GM11168 (cell line): ENCODE measurements at regions not wholly inside any gene's neighbourhood (a gene's known extent, or its start where the extent isn't known, plus 50 kb on each side); places are given as distances from the start of the nearest gene placed in this dataset.

Experiments
- in situ Hi-C: fragments of 300-500 bp; cut with MboI; formaldehyde crosslinking; loops from one replicate; pipeline ENCODE4 v1.12.0; 2022; ENCODE audit warnings: low sequenced_read_pairs; ENCODE audit not compliant: unreplicated experiment

DNA sequence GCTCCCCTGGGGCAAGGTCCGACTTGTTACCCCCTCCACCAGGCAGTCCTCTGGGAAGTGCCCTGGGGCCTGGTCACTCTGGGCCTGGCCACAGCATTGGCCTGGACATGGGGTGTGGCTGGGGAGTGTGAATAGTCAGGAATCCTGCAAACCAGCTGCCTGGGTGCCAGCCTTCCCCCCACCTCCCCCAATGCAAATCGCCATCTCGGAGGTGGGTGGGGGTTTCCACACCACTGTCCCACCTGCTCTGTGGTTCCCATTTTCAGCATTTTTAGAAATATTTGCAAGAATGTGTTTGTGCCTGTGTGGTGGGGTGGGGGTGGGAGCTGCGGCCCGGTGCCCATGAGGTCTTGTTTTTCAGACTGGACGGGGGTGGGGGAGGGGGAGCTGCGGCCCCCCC lies 159.7 kb downstream of the TMEM121 start:
- in situ Hi-C loops = loop anchor here (5.0 to 25.0 kb wide), 2 partner anchors 119 to 226 kb away; no protein-coding TSS in a partner anchor

DNA sequence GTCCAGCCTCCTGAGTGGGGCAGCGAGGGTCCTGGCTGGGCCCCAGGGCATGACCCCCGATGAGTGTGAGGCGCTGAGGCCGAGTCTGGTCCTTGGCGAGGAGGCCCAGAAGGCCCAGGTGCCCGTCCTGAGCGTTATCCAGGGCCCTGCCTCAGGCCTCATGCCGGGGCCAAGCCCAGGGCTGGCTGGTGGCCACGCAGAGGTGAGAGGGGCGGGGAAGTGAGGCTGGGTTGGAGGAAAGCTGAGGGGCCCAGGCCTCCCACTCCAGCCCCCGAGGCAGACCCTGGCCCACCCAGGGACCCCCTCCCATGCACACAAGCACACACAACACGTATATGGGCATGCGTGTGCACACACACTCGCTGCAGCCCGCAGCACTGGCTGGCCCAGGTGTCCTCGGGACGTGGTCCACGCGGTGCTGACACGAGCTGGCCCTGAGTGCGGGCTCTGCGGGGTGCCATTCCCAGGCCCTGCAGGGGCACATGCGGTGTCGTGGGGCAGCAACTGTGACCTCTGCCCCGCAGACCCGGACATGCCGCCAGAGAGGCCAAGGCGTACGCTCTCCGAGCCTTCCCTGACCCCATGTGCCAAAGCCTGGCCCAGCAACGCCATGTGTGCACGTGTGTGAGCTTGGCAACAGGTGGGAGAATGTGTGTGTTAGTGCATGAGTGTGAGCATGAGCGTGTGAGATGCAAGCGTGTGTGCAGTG lies 160.2 kb downstream of the TMEM121 start:
- in situ Hi-C loops = loop anchor here (5.0 to 25.0 kb wide), 2 partner anchors 119 to 226 kb away; no protein-coding TSS in a partner anchor

DNA sequence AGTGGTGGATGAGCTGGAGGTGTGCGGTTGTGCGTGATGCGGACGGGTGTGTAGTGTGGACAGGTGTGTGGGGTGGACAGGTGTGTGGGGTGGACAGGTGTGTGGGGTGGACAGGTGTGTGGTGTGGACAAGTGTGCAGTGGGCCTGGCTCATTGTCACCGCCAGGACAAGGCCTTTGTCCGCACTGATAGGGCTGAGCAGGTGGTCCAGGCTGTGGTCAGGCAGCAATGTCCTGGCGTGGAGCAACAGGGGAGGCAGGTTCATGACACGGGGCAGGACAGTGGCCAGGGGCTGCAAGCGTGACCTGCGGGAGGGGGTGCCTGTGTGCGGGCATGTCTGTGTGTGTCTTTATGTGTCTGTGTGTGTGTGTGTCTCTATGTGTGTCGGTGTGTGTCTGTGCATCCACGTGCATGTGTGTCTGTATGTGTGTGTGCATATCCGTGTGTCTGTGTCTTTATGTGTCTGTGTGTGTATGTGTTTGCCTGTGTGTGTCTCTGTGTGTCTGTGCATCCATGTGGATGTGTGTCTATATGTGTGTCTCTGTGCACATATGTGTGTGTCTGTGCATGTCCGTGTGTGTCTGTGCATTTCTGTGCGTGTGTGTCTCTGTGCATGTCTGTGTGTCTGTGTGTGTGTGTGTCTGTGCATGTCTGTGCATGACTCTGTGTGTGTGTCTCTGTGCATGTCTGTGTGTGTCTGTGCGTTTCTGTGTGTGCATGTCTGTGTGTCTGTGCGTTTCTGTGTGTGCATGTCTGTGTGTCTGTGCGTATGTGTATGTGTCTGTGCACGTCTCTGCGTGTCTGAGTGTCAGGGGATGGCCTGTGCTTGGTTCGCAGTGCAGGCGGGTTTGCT lies 161.0 kb downstream of the TMEM121 start:
- in situ Hi-C loops = loop anchor here (5.0 to 25.0 kb wide), 2 partner anchors 120 to 225 kb away; no protein-coding TSS in a partner anchor

DNA sequence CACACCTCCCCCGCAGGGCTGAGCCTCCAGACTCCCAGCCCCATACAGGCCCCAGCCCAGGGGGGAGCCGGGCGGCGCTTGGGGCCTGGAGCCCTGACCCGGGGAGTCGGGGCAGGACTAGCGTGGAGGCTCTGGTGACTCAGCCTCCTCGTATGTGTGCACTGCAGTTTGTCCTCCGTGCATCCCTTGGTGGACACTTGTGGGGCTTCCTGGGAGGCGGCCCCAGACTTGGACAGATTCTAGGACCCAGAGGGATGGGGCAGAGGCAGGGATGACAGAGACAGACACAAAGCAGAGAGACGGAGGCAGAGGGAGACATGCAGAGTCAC lies 161.6 kb downstream of the TMEM121 start:
- in situ Hi-C loops = loop anchor here (5.0 to 25.0 kb wide), 2 partner anchors 121 to 224 kb away; no protein-coding TSS in a partner anchor

DNA sequence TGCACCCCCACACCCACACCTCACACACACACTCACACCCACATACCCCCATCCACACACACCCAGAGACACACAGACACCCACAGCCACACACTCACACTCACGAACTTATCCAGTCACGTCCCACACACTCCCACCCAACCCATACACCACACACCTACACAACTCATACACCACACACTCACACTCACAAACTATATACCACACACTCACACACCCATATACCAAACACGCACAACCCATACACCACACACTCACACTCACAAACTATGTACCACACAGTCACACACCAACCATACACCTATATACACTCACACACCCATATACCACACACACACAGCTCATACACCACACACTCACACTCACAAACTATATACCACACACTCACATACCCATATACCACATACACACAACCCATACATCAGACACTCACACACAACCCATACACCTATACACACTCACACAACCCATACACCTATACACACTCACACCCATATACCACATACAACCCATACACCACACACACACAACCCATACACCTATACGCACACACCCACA lies 162.4 kb downstream of the TMEM121 start:
- in situ Hi-C loops = loop anchor here (5.0 to 25.0 kb wide), 2 partner anchors 121 to 224 kb away; no protein-coding TSS in a partner anchor

DNA sequence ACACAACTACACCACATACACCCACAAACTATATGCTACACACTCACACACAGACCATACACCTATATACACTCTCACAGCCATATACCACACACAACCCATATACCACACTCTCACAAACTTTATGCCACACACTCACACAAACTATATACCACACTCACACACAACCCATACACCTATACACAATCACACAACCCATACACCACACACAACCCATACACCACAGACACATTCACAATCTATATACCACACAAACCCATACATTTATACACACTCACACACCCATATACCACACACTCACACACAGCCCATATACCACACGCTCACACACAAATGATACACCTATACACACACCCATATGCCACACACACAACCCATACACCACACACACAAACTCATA lies 163.3 kb downstream of the TMEM121 start:
- in situ Hi-C loops = loop anchor here (5.0 to 25.0 kb wide), 2 partner anchors 122 to 223 kb away; no protein-coding TSS in a partner anchor

DNA sequence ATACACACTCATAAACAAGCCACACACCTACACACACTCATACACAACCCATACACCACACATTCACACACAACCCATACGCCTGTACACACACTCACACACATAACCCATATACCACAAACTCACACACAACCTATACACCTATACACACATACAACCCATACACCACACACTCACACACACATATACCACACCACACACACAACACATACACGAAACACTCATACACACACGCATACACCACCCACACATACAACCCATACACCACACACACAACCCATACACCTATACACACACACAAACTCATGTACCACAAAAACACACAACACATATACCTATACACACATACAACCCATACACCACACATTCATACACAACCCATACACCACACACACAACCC lies 164.3 kb downstream of the TMEM121 start:
- in situ Hi-C loops = loop anchor here (25.0 kb wide), 1 partner anchor 222 kb away; no protein-coding TSS in a partner anchor

DNA sequence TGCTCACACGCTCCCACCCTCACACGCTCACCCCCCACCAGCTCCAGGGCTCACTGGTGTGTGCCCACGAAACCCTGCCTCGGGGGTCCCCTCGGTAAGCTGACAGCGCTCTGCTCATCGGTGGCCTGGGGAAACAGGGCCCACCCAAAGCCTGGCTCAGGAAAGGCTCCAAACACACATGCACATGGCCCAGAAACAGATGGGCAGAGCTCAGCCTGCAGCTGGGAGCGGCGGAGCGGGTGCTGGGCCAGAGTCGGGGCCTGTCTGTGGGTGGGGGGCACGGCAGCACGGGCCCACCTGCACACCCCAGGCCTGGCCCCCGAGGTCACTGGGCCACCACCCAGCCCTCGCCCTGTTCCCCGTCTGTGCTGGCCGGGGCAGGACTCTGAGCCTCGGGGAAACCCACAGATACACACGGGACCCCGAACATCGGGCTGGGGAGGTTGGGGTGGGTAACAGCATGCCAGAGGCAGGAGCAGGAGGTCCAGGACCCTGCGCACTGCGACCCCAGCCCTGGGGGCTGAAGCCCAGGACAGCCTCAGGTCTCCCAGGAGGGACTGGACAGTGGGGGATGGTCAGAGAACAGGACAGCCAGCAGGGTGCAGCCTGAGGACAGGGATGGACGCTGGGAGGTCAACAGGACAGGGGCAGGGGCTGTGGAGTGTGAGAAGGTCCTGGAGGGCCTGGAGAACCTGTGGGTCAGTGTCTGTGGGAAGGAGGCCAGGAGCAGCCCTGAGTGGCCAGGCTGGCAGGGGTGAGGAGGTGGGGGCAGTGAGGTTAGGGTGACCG lies 165.1 kb downstream of the TMEM121 start:
- in situ Hi-C loops = loop anchor here (25.0 kb wide), 1 partner anchor 221 kb away; no protein-coding TSS in a partner anchor

DNA sequence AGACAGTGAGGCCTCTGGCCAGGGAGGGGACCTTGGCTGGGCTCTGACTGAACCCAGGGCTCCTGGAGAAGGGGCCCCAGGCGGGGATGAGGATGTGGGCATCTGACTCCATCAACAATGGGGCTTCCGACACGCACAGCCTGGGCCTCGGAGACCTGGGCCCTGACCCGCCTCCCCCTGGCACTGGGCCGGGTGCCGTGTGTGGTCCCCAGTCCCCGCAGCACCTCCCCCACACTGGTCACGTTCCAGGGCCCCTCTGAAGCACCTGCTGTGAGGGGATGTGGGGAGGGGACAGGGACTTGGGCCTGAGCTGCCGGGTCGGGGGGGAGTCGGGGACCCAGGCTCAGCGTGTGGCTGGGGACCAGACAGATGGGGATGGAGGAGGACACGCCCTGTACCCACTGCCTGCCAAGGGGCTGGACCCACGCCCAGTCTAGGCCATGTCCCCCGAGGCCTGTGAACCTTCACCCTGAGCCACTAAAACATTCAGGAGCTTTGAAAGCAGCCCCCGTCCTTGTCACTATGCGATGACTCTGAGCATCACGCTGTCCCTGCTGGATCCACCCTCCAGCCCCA lies 165.8 kb downstream of the TMEM121 start:
- in situ Hi-C loops = loop anchor here (25.0 kb wide), 1 partner anchor 220 kb away; no protein-coding TSS in a partner anchor

DNA sequence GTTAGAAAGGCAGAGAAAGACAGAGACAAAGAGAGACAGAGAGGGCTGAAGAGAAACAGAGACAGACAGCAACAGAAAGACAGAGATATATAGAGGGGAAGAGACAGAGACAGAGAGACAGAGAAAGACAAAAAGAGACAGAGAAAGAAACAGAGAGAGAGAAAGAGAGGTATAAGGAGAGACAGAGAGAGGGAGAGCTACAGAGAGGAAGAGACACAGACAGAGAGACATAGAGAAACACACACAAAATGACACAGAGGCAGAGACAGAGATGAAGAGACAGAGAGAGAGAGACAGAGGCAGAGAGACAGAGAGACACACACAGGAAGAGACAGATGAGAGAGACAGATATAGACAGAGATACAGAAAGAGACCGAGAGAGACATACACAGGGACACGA lies 168.6 kb downstream of the TMEM121 start:
- in situ Hi-C loops = loop anchor here (25.0 kb wide), 1 partner anchor 217 kb away; no protein-coding TSS in a partner anchor

DNA sequence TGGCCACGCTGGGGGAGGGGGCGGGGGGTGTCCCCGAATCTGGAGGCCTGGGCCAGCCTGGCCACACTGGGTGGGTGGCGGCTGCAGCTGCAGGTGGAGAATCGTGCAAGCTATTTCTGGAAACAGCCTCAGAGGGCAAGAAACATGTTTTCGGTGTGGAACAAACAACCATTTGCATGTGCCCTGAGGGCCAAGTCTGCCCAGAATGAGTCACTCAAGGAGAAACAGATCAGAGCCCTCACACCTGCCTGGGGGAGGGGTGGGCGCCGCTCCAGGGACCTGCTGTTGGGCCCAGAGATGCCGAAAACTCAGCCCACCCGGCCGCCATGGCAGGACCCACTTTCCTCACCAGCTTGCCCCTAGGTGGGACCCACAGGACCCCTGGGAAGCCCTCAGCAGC lies 170.0 kb downstream of the TMEM121 start:
- in situ Hi-C loops = loop anchor here (25.0 kb wide), 1 partner anchor 216 kb away; no protein-coding TSS in a partner anchor

DNA sequence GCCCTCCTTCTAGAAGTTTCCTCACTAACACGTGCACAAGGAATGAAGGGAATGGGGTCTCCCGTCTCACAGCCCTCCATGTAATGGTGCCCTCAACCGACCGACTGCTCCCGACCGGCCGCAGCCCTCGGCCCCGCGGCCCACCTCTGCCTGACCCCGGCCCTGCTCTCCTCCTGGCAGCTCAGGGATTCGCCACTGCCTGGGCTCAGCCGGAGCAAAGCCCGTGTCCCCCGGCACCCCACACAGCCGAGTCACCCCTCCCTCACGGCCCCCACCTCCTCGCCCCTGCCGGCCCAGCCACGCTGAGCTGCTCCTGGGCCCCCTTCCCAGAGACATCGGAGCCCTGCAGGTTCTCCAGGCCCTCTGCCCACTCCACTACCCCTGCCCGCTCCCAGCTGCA lies 171.0 kb downstream of the TMEM121 start:
- in situ Hi-C loops = loop anchor here (25.0 kb wide), 1 partner anchor 215 kb away; no protein-coding TSS in a partner anchor

DNA sequence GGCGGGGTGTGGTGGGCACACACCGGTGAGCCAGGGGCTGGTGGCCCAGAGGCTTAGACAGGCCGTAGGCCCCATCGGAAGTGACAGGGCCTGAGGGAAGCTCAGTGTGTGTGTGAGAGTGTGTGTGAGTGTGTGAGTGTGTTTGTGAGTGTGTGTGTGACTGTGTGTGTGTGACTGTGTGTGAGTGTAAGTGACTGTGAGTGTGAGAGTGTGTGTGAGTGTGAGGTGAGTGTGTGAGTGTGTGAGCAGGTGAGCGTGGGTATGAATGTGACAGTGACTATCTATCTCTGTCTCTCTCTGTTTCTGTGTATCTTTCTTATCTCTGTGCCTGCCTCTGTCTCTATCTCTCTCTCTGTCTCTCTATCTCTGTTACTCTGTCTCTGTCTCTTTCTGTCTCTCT lies 171.6 kb downstream of the TMEM121 start:
- in situ Hi-C loops = loop anchor here (25.0 kb wide), 1 partner anchor 214 kb away; no protein-coding TSS in a partner anchor

DNA sequence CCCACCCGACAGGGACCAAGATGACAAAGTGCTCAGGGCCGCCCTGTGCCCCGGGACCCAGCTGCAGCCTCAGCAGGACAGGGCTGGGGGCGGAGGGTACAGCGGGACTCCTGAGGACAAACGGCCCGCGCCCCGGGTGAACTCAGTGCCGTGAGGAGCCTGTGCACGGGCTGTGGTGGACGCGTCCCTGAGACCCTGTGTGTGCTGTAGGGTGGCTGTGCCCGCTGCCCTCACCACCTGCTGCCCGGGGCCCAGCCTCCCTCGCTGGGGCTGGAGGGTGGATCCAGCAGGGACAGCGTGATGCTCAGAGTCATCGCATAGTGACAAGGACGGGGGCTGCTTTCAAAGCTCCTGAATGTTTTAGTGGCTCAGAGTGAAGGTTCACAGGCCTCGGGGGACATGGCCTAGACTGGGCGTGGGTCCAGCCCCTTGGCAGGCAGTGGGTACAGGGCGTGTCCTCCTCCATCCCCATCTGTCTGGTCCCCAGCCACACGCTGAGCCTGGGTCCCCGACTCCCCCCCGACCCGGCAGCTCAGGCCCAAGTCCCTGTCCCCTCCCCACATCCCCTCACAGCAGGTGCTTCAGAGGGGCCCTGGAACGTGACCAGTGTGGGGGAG lies 172.7 kb downstream of the TMEM121 start:
- in situ Hi-C loops = loop anchor here (25.0 kb wide), 1 partner anchor 213 kb away; no protein-coding TSS in a partner anchor

DNA sequence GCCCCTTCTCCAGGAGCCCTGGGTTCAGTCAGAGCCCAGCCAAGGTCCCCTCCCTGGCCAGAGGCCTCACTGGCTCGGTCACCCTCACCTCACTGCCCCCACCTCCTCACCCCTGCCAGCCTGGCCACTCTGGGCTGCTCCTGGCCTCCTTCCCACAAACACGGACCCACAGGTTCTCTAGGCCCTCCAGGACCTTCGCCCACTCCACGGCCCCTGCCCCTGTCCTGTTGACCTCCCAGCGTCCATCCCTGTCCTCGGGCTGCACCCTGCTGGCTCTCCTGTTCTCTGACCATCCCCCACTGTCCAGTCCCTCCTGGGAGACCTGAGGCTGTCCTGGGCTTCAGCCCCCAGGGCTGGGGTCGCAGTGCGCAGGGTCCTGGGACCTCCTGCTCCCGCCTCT lies 173.3 kb downstream of the TMEM121 start:
- in situ Hi-C loops = loop anchor here (25.0 kb wide), 2 partner anchors 213 to 638 kb away; no protein-coding TSS in a partner anchor

DNA sequence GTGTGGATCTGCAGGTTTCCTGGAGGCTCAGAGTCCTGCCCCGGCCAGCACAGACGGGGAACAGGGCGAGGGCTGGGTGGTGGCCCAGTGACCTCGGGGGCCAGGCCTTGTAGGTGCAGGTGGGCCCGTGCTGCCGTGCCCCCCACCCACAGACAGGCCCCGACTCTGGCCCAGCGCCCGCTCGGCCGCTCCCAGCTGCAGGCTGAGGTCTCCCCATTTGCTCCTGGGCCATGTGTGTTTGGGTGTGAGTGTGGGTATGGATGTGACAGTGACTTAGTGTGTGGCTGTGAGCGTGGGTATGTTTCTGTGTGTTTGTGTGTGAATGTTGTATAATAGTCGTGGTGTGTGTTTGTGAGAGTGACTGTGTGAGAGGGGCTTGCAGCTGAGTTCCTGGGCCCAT lies 173.8 kb downstream of the TMEM121 start:
- in situ Hi-C loops = loop anchor here (25.0 kb wide), 1 partner anchor 637 kb away; no protein-coding TSS in a partner anchor

DNA sequence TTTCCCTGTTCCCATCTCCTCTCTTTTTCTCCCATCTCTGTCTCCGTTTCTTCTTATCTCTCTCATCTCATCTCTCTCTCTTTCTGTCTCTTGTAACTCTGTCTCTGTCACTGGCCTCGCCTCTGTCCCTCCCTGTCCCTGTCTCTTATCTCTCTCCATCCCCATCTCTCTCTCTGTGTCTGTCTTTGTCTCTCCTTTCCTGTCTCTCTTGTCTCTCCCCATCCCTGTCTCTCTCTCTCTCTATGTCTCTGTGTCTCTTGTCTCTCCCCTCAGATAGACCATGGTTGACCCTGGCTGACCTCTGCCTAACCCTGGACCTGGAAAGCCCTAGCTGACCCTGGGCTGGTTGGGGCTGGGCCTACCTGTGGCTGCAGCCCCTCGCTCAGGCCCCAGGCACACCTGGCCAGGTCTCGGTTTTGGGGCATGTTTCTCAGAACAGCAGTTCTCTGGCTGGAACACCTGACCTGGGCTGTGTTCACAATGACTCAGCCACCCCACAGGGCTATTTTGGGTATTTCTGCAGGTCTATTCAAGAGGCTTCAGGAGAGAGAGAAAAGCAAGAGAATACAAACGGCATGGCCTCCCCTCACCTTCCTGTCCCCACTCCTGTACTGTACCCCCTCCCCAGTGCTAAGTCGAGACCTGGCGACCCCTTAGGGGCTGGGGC lies 174.4 kb downstream of the TMEM121 start:
- in situ Hi-C loops = loop anchor here (25.0 kb wide), 1 partner anchor 637 kb away; no protein-coding TSS in a partner anchor
